HepG2 (cell line): ENCODE measurements at regions not wholly inside any gene's neighbourhood (a gene's known extent, or its start where the extent isn't known, plus 50 kb on each side); places are given as distances from the start of the nearest gene placed in this dataset.

Experiments used
- RNF2 ChIP-seq: fragments of 450-650 bp; conservative IDR thresholded peaks from 2 replicates; pipeline ENCODE4 v1.6.1; 2016; ENCODE audit warnings: low read depth
- TF ChIP-seq, protein P1 (sequence below): sonication (generic); formaldehyde crosslinking; IDR thresholded peaks from 2 replicates; pipeline ENCODE4 v1.4.0; 2020; ENCODE audit warnings: missing genetic modification reagents
- TF ChIP-seq, protein P2 (sequence below): sonication (generic); formaldehyde crosslinking; IDR thresholded peaks from 2 replicates; pipeline ENCODE4 v1.5.0; 2020; ENCODE audit warnings: mild to moderate bottlenecking, missing genetic modification reagents, moderate library complexity

- TF ChIP-seq, protein P1, sequence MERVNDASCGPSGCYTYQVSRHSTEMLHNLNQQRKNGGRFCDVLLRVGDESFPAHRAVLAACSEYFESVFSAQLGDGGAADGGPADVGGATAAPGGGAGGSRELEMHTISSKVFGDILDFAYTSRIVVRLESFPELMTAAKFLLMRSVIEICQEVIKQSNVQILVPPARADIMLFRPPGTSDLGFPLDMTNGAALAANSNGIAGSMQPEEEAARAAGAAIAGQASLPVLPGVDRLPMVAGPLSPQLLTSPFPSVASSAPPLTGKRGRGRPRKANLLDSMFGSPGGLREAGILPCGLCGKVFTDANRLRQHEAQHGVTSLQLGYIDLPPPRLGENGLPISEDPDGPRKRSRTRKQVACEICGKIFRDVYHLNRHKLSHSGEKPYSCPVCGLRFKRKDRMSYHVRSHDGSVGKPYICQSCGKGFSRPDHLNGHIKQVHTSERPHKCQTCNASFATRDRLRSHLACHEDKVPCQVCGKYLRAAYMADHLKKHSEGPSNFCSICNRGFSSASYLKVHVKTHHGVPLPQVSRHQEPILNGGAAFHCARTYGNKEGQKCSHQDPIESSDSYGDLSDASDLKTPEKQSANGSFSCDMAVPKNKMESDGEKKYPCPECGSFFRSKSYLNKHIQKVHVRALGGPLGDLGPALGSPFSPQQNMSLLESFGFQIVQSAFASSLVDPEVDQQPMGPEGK (CRISPR knock-in tag) = no peak
- TF ChIP-seq RNF2 = no peak
- TF ChIP-seq, protein P2, sequence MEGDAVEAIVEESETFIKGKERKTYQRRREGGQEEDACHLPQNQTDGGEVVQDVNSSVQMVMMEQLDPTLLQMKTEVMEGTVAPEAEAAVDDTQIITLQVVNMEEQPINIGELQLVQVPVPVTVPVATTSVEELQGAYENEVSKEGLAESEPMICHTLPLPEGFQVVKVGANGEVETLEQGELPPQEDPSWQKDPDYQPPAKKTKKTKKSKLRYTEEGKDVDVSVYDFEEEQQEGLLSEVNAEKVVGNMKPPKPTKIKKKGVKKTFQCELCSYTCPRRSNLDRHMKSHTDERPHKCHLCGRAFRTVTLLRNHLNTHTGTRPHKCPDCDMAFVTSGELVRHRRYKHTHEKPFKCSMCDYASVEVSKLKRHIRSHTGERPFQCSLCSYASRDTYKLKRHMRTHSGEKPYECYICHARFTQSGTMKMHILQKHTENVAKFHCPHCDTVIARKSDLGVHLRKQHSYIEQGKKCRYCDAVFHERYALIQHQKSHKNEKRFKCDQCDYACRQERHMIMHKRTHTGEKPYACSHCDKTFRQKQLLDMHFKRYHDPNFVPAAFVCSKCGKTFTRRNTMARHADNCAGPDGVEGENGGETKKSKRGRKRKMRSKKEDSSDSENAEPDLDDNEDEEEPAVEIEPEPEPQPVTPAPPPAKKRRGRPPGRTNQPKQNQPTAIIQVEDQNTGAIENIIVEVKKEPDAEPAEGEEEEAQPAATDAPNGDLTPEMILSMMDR = no peak
These were observed 67.2 kb upstream of the PTGR2 start for GRCh38 chr14:73784181-73784987.
